Muscle of back (tissue), 3 donors: ENCODE measurements at regions not wholly inside any gene's neighbourhood (a gene's known extent, or its start where the extent isn't known, plus 50 kb on each side); places are given as distances from the start of the nearest gene placed in this dataset.
"Not testable (repeated sequence)": the region's sequence is repeated elsewhere in the genome, so short reads cannot be mapped to it uniquely, and the experiment has no call there.

Source experiments
- DNase-seq, 3 donors: peaks; one replicate each; pipeline versions ENCODE4 v3.0.0 to v3.0.0-alpha.2; 2013

DNA sequence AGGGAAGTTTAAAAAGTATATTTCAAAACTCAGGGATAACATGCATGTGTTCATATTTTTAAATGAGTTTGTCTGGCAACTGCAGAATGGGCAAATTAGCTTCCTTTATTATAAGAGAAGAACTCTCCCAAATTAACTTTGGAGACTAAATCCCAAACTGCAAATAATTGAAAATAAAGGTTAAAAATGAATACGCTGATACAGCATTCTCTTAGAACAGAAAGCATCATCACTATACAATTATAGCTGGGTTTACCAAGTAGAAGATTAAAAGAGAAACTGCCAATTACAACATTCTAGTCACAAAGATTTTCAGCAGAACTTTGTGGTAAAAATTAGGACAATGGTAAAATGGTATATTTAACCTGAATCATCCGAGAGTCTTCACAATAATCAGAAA is 73.3 kb downstream of the OLFM4 start:
- DNase-seq: no peak

GRCh38 chr13:53104136-53104535 is 75.5 kb downstream of the OLFM4 start:
- DNase-seq: peak in 1 of 3 donors; percentile 34

DNA sequence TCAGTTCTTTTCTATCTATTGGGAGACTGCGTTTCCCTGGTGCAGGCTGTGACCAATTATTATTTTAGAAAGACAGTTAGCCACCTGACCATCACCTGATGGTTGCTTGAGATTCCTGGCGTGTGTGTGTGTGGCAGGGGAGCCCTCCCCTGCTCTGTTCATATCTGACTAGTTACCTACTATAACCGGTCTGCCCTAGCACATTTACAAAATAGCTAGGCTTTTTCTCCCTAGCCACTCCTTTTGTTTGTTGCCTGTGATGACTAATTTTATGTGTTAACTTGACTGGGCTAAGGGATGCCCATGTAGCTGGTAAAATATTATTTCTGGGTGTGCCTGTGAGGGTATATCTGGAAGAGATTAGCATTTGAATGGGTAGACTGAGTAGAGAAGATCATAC is 76.9 kb downstream of the OLFM4 start:
- no peak for DNase-seq

- DNase-seq: no peak
Observed at GRCh38 chr13:53105890-53106289, 77.3 kb downstream of the OLFM4 start.

- DNase-seq: no peak
Observed at GRCh38 chr13:53110181-53110580, 81.6 kb downstream of the OLFM4 start.

GRCh38 chr13:53110614-53111013 is 82.0 kb downstream of the OLFM4 start:
- DNase-seq: no peak

- DNase-seq: no peak
Observed at GRCh38 chr13:53112522-53112921, 83.9 kb downstream of the OLFM4 start.

DNA sequence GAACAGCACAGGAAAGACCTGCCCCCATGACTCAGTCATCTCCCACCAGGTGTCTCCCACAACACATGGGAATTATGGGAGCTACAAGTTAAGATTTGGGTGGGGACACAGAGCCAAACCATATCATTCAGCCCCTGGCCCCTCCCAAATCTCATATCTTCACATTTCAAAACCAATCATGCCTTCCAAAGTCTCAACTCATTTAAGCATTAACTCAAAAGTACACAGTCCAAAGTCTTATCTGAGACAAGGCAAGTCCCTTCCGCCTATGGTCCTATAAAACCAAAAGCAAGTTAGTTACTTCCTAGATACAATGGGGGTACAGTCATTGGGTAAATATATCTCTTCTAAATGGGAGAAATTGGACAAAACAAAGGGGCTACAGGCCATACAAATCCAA is 88.4 kb downstream of the OLFM4 start:
- DNase-seq: not testable (repeated sequence)

DNA sequence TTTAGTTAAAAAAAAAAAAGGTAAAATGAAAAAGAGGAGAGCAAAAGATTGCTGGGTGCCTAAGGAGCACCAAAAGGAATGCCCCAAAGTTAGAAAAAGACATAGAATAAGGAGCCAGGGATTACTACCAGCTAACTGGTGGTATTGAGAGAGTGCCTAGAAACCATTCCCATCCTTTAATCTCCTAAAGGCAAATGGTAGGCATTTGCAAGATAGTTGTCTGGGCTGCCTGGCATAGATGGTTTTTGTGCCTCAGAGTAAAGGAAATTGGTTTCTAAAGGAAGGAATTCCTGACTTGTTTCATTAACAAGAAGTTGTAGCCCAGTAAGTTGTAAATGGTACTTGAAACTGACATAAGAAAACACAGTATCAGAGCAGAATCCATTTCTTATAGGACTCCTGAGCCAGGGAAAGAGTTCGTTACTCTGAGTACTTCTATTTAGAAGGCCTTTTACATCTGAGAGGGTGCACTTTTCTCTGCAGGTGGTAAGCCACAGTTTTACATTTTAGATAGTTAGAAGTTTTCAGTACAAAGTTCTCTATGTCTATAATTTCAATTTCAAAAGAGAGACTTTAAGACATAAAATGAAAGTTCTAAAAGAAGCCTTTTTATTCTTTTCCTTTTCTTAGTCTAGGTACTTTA is 92.6 kb downstream of the OLFM4 start:
- DNase-seq: no peak

GRCh38 chr13:53121919-53122318 is 93.3 kb downstream of the OLFM4 start:
- DNase-seq: peak; percentile 61 to 84 (median 63)

DNA sequence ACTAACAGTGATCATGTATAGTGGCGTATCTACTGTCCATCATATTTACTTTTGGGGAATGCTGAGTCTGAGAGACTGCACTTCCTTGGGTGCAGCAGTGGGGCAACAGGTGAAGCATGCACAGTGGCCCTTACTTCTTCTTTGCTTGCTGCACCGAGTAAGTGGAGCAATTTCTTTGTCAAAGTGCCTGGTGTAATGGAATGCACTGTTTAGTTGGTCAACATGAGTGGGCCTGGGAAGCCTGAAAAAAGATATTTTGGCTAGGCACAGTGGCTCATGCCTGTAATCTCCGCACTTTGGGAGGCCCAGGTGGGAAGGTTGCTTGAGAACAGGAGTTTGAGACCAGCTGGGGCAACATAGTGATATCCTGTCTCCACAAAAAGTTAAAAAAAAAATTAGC is 94.9 kb downstream of the OLFM4 start:
- no peak for DNase-seq

GRCh38 chr13:53124623-53125022 is 96.0 kb downstream of the OLFM4 start:
- no peak for DNase-seq

- peak; percentile 91 to 96 (median 93) for DNase-seq
Observed at GRCh38 chr13:53126841-53127245, 98.2 kb downstream of the OLFM4 start.

DNA sequence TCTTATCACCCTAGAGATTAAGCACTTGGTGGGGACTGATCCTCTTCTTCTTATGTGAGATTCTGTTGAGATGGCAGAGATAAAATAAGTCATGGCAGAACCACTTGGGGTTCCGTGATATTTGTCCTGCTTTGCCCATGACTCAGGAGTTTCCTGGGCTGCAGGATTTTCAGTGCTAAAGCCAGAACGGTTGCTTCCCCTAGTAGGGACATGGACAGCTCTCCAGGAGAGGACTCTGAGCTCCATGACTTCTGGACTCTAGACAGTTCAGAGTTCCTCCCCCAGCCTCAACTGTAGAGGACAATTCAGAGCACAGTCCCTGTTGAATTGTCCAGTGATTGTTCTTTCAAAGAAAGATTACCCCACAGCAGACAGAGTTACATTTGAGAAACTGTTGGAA is 98.8 kb downstream of the OLFM4 start:
- DNase-seq: peak in 1 of 3 donors; percentile 21

DNA sequence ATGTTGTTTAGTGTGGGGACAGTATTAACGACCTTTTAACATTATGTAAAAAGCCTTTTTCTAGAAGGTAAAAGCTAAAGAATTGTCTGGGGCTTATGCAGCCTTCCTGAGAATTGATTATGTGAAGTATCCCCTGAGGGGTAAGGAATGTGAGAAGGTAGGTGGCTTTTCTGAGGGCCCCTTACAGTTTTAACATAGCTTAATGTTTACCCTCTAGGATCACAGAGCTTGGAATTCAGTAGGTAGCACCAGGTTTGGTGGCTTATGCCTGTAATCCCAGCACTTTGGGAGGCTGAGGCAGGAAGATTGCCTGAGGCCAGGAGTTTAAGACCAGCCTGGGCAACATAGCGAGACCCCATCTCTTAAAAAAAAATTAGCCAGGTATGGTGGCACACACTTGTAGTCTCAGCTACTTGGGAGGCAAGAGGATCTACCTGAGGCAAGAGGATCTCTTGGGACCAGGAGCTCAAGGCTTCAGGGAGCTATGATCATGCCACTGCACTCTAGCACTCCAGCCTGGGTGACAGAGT is 101.3 kb downstream of the OLFM4 start:
- DNase-seq: no peak

- no peak for DNase-seq
Observed at GRCh38 chr13:53131361-53131760, 102.7 kb downstream of the OLFM4 start.

GRCh38 chr13:53135301-53135700 is 106.7 kb downstream of the OLFM4 start:
- no peak for DNase-seq

GRCh38 chr13:53136554-53137215 is 108.1 kb downstream of the OLFM4 start:
- no peak for DNase-seq

GRCh38 chr13:53137779-53138178 is 109.2 kb downstream of the OLFM4 start:
- peak; percentile 27 to 94 (median 63) for DNase-seq

DNA sequence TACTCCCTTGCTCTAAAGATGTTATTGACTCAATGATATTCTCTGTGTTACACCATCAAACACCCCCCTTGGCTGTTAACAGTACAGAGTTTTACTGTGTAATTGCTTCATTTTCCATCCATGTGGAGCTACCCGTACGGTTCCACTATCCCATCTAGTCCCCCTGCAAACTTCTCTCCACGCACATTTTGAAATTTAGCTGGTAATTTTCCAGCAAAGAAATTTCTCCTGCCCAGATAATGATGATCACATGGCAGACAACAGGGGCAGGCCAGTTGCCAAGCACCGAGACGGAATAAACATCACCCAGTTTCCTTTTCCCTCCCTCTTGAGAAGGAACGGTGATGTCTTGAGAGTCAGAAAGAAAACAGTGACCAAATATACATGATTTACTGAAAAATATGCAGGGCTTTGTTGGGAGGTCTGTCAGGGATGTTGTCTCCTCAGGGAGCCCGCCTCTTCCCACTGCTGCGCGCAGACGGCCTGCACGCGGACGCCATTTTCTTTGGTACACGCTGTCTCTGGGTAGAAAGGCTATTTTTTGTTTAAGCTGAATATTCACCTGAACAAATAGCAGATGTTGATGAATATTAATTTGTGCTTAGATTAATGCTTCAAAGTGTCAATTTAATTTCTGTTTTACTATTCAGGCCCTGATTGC is 109.9 kb downstream of the OLFM4 start:
- DNase-seq: peak; percentile 53 to 74 (median 59)

DNA sequence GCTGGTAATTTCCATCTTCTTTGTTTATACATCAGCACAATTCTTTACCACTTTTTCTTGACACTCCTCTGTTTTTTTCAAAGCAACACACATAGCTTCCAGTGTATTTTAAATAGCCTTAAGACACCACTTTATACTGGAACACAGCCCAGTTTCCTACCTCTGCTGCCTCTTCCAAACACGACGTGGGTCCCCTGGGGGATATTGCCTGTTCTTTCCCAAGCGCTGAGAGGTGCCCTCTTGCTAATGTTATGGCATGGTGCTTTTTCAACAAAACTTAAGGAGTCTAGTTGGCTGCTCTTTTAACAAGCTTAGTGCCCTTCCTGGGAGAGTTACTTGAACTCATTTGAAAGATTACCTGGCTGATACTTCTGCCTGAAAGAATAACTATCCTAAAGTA is 112.7 kb downstream of the OLFM4 start:
- DNase-seq: no peak

DNA sequence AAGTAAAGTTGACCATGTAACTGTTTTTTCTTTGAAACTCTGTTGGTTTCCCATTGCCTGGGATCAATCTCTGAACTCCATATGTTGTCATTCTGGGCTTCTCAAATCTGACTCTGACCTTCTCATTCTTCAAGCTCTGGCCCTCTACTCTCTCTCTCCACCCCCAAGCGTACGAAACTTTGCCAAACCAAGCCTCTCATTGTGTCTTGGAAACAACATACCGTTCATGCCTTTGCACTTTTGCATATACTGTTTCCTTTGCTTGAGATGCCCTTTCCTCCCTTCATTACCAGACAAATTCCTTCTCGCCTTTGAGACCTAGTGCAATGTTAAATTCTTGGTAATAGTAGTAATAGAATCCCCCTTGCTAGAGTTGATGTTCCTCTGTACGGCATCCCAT is 113.7 kb downstream of the OLFM4 start:
- peak in 1 of 3 donors; percentile 53 for DNase-seq

DNA sequence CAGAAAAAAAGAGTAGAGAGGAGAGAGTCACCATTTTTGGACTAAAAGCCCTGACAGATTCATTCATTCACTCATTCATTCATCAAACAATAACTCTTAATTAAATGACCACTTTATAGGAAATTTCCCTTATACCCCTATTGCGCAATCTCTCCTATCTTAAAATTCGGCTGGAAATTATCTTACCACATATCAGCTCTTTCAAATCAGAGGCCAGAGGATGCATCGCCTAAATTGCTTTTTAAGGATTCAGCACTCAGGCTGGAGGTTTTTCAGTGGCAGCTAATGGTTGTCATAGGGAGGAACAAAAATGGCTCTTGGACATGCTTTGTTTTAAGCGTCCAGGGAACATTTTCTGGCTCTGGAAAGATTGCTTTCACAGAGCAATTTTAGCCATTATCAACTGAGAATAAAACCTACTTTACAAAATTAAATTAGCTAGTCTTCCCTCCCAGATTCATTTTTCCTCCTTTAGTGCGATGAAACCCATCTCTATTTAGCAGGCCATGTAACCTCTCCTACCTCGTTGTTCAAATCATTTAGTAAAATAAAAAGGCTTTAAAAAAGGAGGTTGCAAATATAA is 115.2 kb downstream of the OLFM4 start:
- DNase-seq: no peak
